GM12872 (cell line): ENCODE measurements at regions not wholly inside any gene's neighbourhood (a gene's known extent, or its start where the extent isn't known, plus 50 kb on each side); places are given as distances from the start of the nearest gene placed in this dataset.

Experiments used
- TF ChIP-seq, protein P1 (sequence below): IDR thresholded peaks from 3 replicates; pipeline ENCODE4 v1.5.1; 2011; ENCODE audit warnings: low read depth, mild to moderate bottlenecking, low read length, moderate library complexity; ENCODE audit not compliant: insufficient read depth

DNA sequence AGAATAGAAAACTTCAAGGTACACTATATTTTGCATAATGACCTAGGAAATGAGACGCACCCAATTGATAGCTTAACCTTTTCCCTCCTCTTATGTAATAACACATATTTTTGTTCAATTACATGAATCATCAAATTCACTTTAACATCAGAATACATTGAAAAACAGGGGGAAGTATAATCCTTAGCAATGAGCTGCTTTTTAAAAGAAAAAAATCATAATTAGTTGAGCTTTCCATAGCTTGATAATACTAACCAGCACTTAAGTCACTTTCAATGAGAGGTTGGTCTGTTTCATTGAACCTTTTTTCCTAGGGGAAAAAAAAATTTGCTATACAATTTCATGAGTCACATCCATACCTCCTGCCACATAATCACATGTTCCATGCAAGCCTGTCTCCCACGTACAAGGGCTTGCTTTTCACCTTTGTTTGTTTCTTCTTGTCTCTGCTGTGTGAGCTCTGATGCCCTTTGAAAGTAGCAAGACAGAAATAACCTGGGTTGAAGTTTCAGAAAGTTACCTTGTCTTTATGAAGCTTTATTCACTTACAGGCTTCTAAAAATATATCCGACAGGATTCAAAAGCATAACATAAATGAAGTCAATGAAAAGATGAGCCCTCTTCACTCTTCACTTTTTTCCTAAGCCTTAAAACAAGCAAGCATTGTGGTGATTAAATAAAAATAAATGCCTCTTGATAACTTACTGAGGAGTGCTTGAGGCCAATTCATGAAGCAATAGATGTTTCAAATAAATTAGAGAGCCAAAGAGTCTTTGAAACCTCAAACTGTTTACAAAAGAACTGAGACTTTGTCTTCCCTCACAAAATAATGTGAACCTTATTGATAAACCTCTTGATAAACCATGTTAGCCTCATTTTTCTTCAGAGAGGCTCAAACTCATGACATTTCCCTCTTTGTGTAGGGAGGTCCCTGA, 108.5 kb downstream of the FEM1C start:
- TF ChIP-seq, protein P1, sequence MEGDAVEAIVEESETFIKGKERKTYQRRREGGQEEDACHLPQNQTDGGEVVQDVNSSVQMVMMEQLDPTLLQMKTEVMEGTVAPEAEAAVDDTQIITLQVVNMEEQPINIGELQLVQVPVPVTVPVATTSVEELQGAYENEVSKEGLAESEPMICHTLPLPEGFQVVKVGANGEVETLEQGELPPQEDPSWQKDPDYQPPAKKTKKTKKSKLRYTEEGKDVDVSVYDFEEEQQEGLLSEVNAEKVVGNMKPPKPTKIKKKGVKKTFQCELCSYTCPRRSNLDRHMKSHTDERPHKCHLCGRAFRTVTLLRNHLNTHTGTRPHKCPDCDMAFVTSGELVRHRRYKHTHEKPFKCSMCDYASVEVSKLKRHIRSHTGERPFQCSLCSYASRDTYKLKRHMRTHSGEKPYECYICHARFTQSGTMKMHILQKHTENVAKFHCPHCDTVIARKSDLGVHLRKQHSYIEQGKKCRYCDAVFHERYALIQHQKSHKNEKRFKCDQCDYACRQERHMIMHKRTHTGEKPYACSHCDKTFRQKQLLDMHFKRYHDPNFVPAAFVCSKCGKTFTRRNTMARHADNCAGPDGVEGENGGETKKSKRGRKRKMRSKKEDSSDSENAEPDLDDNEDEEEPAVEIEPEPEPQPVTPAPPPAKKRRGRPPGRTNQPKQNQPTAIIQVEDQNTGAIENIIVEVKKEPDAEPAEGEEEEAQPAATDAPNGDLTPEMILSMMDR: no peak

DNA sequence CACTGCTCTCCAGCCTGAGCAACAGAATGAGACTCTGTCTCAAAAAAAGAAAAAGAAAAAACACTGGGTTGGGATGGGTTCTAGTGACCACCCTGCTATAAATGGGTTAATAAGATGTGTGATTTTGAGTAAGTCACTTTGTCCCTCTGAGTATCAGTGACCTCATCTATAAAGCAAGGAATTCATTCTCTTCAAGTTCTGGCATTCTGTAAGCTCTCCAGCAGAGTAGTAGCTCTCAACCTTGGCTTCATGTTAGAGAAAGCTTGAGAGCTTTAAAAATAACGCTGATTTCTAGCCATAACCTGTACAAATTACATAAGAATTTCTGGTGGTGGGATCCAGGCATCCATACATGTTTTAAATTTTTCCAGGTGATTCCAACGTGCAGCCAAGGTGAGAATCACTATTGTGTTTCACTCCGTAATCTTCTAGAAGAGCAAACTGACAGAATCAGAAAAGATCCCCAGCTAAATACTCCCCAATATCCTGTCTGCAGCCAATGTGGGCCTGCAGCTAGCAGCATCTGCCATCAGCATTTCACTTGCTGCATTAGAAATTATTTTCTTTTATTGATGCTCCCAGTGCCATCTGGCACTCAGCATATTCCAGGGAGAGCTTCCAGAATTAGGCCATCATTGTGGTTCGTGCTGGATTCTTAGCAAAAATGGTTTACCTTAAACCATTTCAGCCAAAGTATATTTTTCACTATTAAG, 109.4 kb downstream of the FEM1C start:
- TF ChIP-seq, protein P1: no peak

DNA sequence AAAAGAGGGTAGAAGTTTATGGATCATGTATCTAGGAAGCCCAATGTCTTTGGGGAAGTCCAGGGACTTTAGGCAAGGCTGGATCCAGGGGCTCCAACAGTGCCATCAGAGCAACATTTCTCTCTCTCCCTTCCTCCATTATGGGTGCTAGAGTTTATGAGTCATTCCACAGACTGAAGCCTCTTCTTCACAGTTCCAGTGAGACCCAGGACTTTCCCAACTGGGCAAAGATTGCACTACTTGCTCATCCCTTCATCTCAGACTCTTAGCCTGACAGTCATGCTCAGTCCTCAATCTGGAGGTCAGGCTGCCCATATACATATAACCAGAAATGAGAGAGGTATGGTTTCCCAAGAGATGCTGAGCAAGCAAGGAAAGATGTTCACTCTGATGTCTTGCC, 110.7 kb downstream of the FEM1C start:
- TF ChIP-seq, protein P1: no peak

GRCh38 chr5:115432691-115433090, 111.9 kb downstream of the FEM1C start:
- TF ChIP-seq, protein P1: no peak

DNA sequence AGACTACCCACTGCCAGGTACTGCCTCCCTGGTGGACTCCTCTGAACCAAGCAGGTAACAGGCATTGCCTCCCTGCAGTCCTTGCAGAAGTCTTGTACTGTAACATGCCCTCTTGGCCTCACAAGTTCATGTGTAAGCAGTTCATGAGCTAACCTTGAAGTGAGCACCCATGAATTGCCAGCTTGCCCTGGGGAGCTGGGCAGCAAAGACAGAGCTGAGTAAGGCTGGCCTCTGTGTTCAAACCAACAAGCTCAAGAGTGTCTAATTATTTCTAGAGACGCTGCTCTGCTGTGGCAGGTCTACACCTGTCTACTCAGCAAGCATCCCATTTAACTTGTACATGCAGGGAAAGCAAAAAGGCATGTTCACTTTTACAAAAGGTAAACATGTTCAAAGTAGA, 113.5 kb downstream of the FEM1C start:
- TF ChIP-seq, protein P1: no peak

DNA sequence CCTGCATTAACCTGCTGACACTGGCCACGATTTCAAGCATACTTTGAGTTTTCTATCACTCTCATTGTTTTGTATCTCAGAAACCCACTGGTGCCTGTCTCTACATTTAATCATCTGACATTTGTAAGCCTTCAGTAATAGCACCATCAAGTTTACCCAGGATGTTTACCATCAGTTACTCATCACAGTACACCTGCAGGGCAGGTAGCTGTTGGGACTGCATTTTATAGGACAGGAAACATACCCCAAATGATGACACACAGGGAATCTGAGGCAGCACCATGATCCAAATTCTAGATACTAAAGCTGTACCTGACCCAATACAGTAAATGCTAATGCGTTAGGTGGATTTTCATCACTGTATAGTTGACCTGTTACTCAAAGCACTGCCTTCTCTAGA, 114.2 kb downstream of the FEM1C start:
- TF ChIP-seq, protein P1: no peak

DNA sequence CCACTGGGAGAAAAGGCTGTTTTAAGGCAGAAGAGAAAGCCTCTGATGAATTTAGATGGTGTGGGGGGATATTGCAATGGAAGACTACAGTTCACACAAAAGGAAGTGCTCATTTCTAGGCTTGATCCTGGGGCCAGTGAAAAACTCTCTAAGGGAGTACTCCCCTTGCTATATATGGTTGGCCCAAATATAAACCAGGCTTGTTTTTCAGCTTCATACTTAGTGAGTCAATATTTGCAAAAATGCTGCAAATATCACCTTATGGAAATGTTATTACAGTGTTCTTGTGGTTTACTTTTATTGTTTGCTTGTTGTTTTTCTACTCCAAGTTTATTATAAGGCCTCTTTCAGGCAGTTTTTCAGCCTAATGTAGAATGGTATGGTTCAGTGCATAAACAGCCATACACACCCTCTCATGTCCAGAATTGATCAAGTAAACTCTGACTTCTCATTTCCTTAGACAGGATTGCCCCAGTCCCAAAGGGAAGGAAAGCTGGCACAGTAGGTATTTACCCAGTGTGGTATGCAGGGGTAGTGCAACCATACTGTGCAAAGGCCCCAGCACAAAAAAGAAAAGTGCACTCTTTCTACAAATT, 115.1 kb downstream of the FEM1C start:
- TF ChIP-seq, protein P1: no peak
